H9 (cell line): ENCODE measurements at regions not wholly inside any gene's neighbourhood (a gene's known extent, or its start where the extent isn't known, plus 50 kb on each side); places are given as distances from the start of the nearest gene placed in this dataset.

Experiments used
- DNase-seq: peaks from one replicate; pipeline ENCODE4 v3.0.0-alpha.2; 2017
- H2AFZ ChIP-seq: one replicate; pipeline ENCODE4 v1.6.1; 2013; ENCODE audit warnings: mild to moderate bottlenecking, low read length, control low read depth, moderate library complexity
- H2AK5ac ChIP-seq: 2 replicates; pipeline ENCODE4 v1.6.1; 2013; ENCODE audit warnings: low read length, control low read depth, mixed read lengths; ENCODE audit not compliant: insufficient read length
- H2BK120ac ChIP-seq: one replicate; pipeline ENCODE4 v1.6.1; 2013; ENCODE audit warnings: low read depth, mild to moderate bottlenecking, low read length, control low read depth, inconsistent platforms; ENCODE audit not compliant: poor library complexity, severe bottlenecking
- H2BK12ac ChIP-seq: 2 replicates; pipeline ENCODE4 v1.6.1; 2013; ENCODE audit warnings: low read length, control low read depth, mixed read lengths, low read depth; ENCODE audit not compliant: insufficient read length
- H2BK15ac ChIP-seq: 2 replicates; pipeline ENCODE4 v1.6.1; 2013; ENCODE audit warnings: low read depth, low read length, control low read depth
- H2BK20ac ChIP-seq: one replicate; pipeline ENCODE4 v1.6.1; 2013; ENCODE audit warnings: low read depth, mild to moderate bottlenecking, low read length, control low read depth, inconsistent platforms; ENCODE audit not compliant: poor library complexity, severe bottlenecking
- H2BK5ac ChIP-seq: 2 replicates; pipeline ENCODE4 v1.6.1; 2013; ENCODE audit warnings: low read length, control low read depth, mixed read lengths; ENCODE audit not compliant: insufficient read length
- H3K14ac ChIP-seq: 2 replicates; pipeline ENCODE4 v1.6.1; 2013; ENCODE audit warnings: low read length, control low read depth; ENCODE audit not compliant: insufficient read depth
- H3K18ac ChIP-seq: 2 replicates; pipeline ENCODE4 v1.6.1; 2013; ENCODE audit warnings: low read depth, mild to moderate bottlenecking, mixed read lengths, low read length, control low read depth; ENCODE audit not compliant: insufficient read length
- H3K23ac ChIP-seq: 2 replicates; pipeline ENCODE4 v1.6.1; 2013; ENCODE audit warnings: low read length, control low read depth, mixed read lengths, low read depth; ENCODE audit not compliant: insufficient read length
- H3K23me2 ChIP-seq: 2 replicates; pipeline ENCODE4 v1.6.1; 2013; ENCODE audit warnings: low read depth, mild to moderate bottlenecking, mixed read lengths, low read length, control low read depth; ENCODE audit not compliant: insufficient read length, poor library complexity, severe bottlenecking
- H3K27ac ChIP-seq: 2 replicates; pipeline ENCODE4 v1.5.1; 2013; ENCODE audit warnings: low read length, control low read depth, mixed read lengths, low read depth; ENCODE audit not compliant: insufficient read length
- H3K27me3 ChIP-seq: 2 replicates; pipeline ENCODE4 v1.6.1; 2013; ENCODE audit warnings: low read length, control low read depth, inconsistent platforms; ENCODE audit not compliant: insufficient read depth
- H3K4ac ChIP-seq: 2 replicates; pipeline ENCODE4 v1.6.1; 2013; ENCODE audit warnings: low read depth, mild to moderate bottlenecking, control low read depth, inconsistent platforms, low read length, moderate library complexity
- H3K4me1 ChIP-seq: 2 replicates; pipeline ENCODE4 v1.6.1; 2013; ENCODE audit warnings: low read length, control low read depth, inconsistent platforms; ENCODE audit not compliant: insufficient read depth
- H3K4me2 ChIP-seq: 2 replicates; pipeline ENCODE4 v1.6.1; 2013; ENCODE audit warnings: low read length, control low read depth, mixed read lengths; ENCODE audit not compliant: insufficient read length, insufficient read depth
- H3K56ac ChIP-seq: 2 replicates; pipeline ENCODE4 v1.6.1; 2013; ENCODE audit warnings: low read depth, mild to moderate bottlenecking, mixed read lengths, low read length, control low read depth; ENCODE audit not compliant: insufficient read length
- H3K79me1 ChIP-seq: 2 replicates; pipeline ENCODE4 v1.6.1; 2013; ENCODE audit warnings: low read depth, mild to moderate bottlenecking, moderate library complexity, low read length, control low read depth, inconsistent platforms; ENCODE audit not compliant: insufficient read depth, poor library complexity, severe bottlenecking
- H3K79me2 ChIP-seq: 2 replicates; pipeline ENCODE4 v1.6.1; 2013; ENCODE audit warnings: low read length, control low read depth, inconsistent platforms; ENCODE audit not compliant: insufficient read depth
- H3K9ac ChIP-seq: 2 replicates; pipeline ENCODE4 v1.6.1; 2013; ENCODE audit warnings: low read length, control low read depth, mixed read lengths; ENCODE audit not compliant: insufficient read length; ENCODE audit errors: extremely low read depth
- H3K9me3 ChIP-seq: one replicate; pipeline ENCODE4 v1.6.1; 2013; ENCODE audit warnings: low read depth, low read length, inconsistent platforms; ENCODE audit not compliant: control insufficient read depth
- H3T11ph ChIP-seq: one replicate; pipeline ENCODE4 v1.6.1; 2013; ENCODE audit warnings: mild to moderate bottlenecking, low read length, control low read depth, inconsistent platforms
- H4K20me1 ChIP-seq: one replicate; pipeline ENCODE4 v1.6.1; 2013; ENCODE audit not compliant: control insufficient read depth, insufficient read length, insufficient read depth
- H4K5ac ChIP-seq: 2 replicates; pipeline ENCODE4 v1.6.1; 2013; ENCODE audit warnings: low read depth, mild to moderate bottlenecking, mixed read lengths, low read length, control low read depth; ENCODE audit not compliant: insufficient read length
- H4K8ac ChIP-seq: replicated peaks from 2 replicates; pipeline ENCODE4 v1.6.1; 2013; ENCODE audit warnings: low read length, control low read depth, mixed read lengths, low read depth; ENCODE audit not compliant: insufficient read length
- H4K91ac ChIP-seq: 2 replicates; pipeline ENCODE4 v1.6.1; 2013; ENCODE audit warnings: low read depth, mild to moderate bottlenecking, moderate library complexity, mixed read lengths, low read length, control low read depth; ENCODE audit not compliant: insufficient read length
- H3K27ac Mint-ChIP-seq, 3 experiments: 2 replicates in 2 of 3; 3 replicates in 1 of 3; pipeline ENCODE4 v1.8.0; 2020 to 2021; ENCODE audit warnings: mixed read lengths in 3 of 3, mild to moderate bottlenecking in 1 of 3, moderate library complexity in 1 of 3
- H3K27me3 Mint-ChIP-seq: 2 replicates; pipeline ENCODE4 v1.8.0; 2021; ENCODE audit warnings: low read depth, mild to moderate bottlenecking, moderate library complexity, mixed read lengths
- H3K36me3 Mint-ChIP-seq, 3 experiments: 2 replicates in 2 of 3; 3 replicates in 1 of 3; pipeline ENCODE4 v1.8.0; 2020 to 2021; ENCODE audit warnings: low read depth in 3 of 3, mixed read lengths in 3 of 3; ENCODE audit not compliant: insufficient read depth in 1 of 3
- H3K4me1 Mint-ChIP-seq, 2 experiments: 2 replicates each; pipeline ENCODE4 v1.8.0; 2020; ENCODE audit warnings: mixed read lengths in 2 of 2
- H3K4me3 Mint-ChIP-seq, 2 experiments: 2 replicates in 1 of 2; 3 replicates in 1 of 2; pipeline ENCODE4 v1.8.0; 2020 to 2021; ENCODE audit warnings: mild to moderate bottlenecking in 2 of 2, mixed read lengths in 2 of 2, moderate library complexity in 1 of 2
- H3K9me3 Mint-ChIP-seq, 2 experiments: 2 replicates in 1 of 2; 3 replicates in 1 of 2; pipeline ENCODE4 v1.8.0; 2020; ENCODE audit warnings: mild to moderate bottlenecking in 2 of 2, mixed read lengths in 2 of 2, moderate library complexity in 1 of 2
- WGBS: extraction: QIAGEN DNeasy Blood & Tissue Kit; methylation state at CpG from one replicate; pipeline ENCODE4 v1.1.7; 2013; ENCODE audit warnings: missing lambda C conversion rate, low lambda C conversion rate, mixed read lengths; ENCODE audit not compliant: insufficient read length; ENCODE audit errors: extremely low coverage; 5-methylcytosine and 5-hydroxymethylcytosine counted together
- TF ChIP-seq, protein P1 (sequence below): fragments of 200-600 bp; sonication (generic); conservative IDR thresholded peaks from 3 replicates; pipeline ENCODE4 v1.8.0; 2021; ENCODE audit warnings: antibody characterized with exemption, mild to moderate bottlenecking

DNA sequence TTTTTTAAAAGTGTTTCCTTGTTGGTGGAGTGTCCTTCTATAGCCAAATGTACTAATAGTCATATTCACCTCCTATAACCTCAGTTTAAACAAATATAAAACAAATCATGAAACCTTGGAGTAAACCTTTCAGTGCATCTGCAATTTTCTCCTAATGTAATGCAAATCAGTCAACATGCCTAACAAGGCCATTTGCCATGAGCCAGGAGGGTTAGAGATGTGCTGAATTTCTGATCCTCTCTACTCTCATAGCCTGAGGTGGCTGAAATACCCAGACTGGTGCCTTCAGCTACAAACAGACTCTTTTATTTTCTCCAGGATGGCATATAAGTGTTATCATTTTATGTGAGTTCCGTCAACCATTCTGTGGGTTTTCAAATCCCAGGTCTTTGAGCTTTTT lies 908.1 kb downstream of the GALC start:
- no peaks in the 10 kb centered on the region for H3K36me3 Mint-ChIP-seq
- no peak overlapping the region for H4K5ac ChIP-seq
- no peak overlapping the region for H3K4ac ChIP-seq
- no peaks in the 10 kb centered on the region for H3K79me1 ChIP-seq
- no peak overlapping the region for H4K8ac ChIP-seq
- H3K4me2 ChIP-seq, result no peak overlapping the region
- peaks cover 30% of the 10 kb centered on the region for H3K27me3 Mint-ChIP-seq
- no CpG with 5 or more reads among the region's 1 CpG for WGBS
- no peaks in the 10 kb centered on the region for H3K23me2 ChIP-seq
- no peak overlapping the region for H3K4me3 Mint-ChIP-seq
- H4K91ac ChIP-seq, result no peak overlapping the region
- no peak overlapping the region for H3K27ac Mint-ChIP-seq
- H2AFZ ChIP-seq, result no peak overlapping the region
- no peak overlapping the region for H3K9ac ChIP-seq
- no peak overlapping the region for H2BK120ac ChIP-seq
- no peaks in the 10 kb centered on the region for H4K20me1 ChIP-seq
- no peak overlapping the region for H3K56ac ChIP-seq
- no peaks in the 10 kb centered on the region; the same call in 1 of the 2 replicates for H3K27me3 ChIP-seq
- H3K23ac ChIP-seq, result no peak overlapping the region
- no peak overlapping the region for H3T11ph ChIP-seq
- no peak overlapping the region for H3K27ac ChIP-seq
- no peak for DNase-seq
- no peak overlapping the region for H2AK5ac ChIP-seq
- no peak overlapping the region for H3K18ac ChIP-seq
- no peak overlapping the region for H2BK12ac ChIP-seq
- peaks cover 25 to 28% of the 10 kb centered on the region in 2 experiments for H3K4me1 Mint-ChIP-seq
- no peak overlapping the region for H2BK20ac ChIP-seq
- H3K4me1 ChIP-seq, result peaks cover 4% of the 10 kb centered on the region
- H2BK15ac ChIP-seq, result no peak overlapping the region
- H3K9me3 ChIP-seq, result no peaks in the 10 kb centered on the region
- no peak overlapping the region for H3K14ac ChIP-seq
- no peaks in the 10 kb centered on the region for H3K79me2 ChIP-seq
- TF ChIP-seq, protein P1, sequence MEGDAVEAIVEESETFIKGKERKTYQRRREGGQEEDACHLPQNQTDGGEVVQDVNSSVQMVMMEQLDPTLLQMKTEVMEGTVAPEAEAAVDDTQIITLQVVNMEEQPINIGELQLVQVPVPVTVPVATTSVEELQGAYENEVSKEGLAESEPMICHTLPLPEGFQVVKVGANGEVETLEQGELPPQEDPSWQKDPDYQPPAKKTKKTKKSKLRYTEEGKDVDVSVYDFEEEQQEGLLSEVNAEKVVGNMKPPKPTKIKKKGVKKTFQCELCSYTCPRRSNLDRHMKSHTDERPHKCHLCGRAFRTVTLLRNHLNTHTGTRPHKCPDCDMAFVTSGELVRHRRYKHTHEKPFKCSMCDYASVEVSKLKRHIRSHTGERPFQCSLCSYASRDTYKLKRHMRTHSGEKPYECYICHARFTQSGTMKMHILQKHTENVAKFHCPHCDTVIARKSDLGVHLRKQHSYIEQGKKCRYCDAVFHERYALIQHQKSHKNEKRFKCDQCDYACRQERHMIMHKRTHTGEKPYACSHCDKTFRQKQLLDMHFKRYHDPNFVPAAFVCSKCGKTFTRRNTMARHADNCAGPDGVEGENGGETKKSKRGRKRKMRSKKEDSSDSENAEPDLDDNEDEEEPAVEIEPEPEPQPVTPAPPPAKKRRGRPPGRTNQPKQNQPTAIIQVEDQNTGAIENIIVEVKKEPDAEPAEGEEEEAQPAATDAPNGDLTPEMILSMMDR, result no peak
- H2BK5ac ChIP-seq, result no peak overlapping the region
- H3K9me3 Mint-ChIP-seq, result no peaks in the 10 kb centered on the region
